H4 (cell line): ENCODE measurements at regions not wholly inside any gene's neighbourhood (a gene's known extent, or its start where the extent isn't known, plus 50 kb on each side); places are given as distances from the start of the nearest gene placed in this dataset.
"Not testable (repeated sequence)": the region's sequence is repeated elsewhere in the genome, so short reads cannot be mapped to it uniquely, and the experiment has no call there.

Experiments
- DNase-seq: peaks from one replicate; pipeline ENCODE4 v3.0.0-alpha.2; 2015; ENCODE audit warnings: low spot score

- DNase-seq = no peak
Measured at GRCh38 chr11:11220786-11221185, 132.3 kb downstream of the CSNK2A3 start.

DNA sequence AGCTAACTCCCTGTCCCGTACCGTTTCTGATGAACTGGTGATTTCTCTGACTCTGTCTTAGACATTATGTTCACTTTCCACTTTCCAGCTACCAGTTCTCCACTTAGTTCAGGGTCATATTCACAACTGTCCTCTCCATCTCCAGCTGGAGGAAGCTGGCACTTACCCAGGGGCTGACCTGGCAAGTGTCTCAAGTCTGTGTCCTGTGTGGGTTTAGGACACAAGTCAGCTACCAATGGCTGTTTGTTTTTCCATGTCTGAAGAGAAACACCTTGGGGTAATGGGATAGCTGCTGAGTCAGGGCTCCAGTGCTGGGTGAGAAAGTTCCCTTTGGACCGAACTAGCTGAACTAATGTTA lies 134.4 kb downstream of the CSNK2A3 start:
- no peak for DNase-seq

GRCh38 chr11:11217929-11218628 lies 135.0 kb downstream of the CSNK2A3 start:
- DNase-seq = no peak

DNA sequence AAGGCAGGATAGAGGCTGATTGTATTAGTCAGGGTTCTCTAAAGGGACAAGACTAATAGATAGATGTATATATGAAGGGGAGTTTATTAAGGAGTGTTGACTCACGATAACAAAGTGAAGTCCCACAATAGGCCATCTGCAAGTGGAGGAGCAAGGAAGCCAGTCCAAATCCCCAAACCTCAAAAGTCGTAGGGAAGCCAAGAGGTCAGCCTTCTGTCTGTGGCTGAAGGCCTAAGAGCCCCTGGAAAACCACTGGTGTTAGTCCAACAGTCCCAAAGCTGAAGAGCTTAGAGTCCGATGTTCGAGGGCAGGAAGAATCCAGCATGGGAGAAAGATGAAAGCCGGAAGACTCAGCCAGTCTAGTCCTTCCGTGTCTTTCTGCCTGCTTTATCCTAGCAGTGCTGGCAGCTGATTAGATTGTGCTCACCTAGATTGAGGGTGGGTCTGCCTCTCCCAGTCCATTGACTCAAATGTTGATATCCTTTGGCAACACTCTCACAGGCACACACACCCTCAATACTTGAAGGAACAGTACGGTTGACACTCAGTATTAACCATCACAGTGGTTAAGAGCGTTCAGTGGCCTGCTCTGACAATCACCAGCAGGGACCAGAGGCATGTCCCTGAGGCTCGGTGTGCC lies 135.6 kb downstream of the CSNK2A3 start:
- no peak for DNase-seq

DNA sequence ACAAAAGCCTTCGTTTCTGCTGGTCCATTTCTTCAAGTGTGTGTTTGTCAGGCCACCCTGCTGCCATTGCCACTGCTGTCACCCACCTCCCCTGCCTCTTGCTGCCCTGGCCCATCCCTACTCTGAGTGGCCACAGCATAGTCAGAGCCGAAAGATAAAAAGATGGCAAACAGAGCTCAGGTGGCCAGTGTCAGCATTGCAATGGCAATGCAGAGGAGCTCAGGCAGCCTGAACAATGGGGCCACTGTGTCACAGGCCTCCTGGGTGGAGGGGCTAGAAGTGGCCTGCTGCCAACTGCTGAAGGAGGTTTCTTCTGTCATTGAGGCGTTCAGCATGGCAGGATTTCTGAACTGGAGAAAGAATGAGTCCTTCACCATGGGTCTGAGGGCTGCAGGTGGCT lies 137.1 kb downstream of the CSNK2A3 start:
- DNase-seq = no peak

DNA sequence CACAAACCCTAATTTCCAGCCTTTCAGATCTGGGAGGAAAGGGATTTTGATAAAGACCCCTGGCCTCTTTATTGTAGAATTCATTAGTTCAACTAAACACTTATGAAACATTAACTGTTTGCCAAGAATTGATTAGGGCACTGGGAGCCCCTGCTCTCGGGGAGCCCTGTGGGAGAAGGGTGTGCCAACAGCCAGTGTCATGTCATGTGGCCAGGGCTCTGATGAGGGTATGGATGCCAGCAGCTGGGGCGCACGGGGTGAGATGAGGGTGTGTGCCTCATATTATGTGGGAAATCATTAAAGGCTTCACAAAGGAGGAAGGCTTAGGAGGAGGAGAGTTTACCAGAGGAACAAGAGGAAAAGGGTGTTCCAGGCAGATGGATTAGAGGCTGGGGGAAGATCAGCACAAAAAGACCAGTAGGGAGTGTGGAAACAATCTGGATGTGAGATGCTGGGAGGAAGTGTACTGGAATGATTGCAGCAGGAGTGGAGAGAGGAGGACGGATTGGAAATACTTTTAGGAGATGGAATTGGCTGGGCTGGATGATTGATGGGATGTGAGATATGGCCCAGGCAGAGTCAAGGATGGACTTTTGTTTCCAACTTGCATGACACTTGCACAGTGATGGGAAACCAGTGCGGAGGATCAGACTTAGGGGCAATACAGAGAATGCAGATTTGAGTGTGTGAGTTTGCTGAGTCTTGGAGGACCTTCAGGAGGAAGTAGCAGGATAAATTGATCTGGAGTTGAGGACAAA lies 137.8 kb downstream of the CSNK2A3 start:
- no peak for DNase-seq

- no peak for DNase-seq
Measured at GRCh38 chr11:11213117-11213516, 139.9 kb downstream of the CSNK2A3 start.

GRCh38 chr11:11211888-11212287 lies 141.2 kb downstream of the CSNK2A3 start:
- DNase-seq = no peak

DNA sequence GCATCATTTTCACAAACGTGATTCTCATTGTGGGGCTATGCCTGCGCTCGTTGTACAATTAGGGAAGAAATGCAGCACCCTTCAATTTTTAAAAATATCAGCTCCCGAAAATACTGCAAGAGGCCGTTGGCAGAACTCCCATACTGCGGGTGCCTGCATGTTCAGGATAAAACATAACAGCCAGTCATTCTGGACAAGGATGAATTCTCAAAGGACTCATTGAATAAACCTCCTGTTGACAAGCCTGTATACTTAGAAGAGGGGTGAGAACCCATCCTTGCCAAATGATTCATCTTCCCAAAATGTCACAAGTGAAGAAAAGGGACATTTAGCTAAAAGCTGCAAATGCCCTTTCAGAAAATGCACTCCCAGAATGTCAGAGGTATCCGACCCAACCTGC lies 141.9 kb downstream of the CSNK2A3 start:
- DNase-seq = no peak

DNA sequence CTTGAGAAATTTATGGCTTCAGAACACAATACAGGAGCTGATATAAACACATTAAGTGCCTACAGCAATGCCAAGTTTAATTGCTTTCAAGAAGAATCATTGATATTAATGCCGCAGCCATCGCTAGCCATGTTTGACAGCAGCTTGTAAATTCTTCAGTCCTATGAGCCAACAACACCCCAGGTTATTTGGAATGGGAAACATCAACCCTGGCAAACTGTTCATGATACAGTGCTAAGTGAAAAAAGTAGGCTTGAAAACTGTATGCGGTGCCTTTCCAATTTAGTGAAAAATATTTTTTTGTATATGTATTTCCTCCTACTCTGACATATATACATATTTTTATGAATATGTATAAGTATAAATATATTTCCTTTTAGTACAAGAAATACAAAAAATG lies 142.6 kb downstream of the CSNK2A3 start:
- DNase-seq = no peak

DNA sequence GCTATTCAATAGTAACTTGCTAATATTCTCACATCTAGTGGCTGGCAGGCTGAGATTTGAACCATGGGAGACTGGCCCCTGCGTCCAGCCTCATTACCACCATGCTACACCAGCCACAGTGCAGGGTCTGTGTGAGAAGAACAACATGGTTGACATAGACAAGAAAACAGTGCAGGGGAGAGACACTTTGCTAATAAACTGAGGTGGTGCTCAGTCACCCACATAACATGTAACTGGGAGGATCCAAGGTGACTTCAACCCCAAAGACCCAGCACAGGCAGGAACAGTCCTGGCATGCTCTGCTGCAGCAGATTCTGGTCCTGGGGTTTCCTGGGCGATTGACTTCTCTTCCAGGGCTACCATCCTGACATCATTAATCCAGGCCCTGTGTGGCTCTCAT lies 143.1 kb downstream of the CSNK2A3 start:
- no peak for DNase-seq

GRCh38 chr11:11208994-11209393 lies 144.1 kb downstream of the CSNK2A3 start:
- no peak for DNase-seq

- DNase-seq = no peak
Measured at GRCh38 chr11:11207428-11207827, 145.6 kb downstream of the CSNK2A3 start.

DNA sequence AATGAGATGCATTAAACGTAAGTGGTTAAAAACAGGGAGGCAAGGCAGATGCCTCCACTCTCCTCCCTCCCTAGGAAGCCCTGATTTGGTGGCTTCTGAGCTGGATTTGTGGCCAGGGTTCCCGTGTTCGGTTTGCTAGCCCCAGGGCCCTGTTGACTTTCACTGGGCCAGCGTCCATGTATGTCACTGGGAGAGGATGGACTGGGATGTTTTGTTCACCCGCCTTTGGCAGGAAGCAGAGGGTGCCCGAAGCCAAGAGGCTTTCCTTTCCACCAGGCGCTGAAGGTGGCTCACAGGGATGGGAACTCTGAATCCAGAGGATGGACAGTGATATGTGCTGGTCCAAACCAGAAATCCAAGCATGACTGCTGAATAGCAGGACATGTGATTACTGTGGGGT lies 146.6 kb downstream of the CSNK2A3 start:
- no peak for DNase-seq

DNA sequence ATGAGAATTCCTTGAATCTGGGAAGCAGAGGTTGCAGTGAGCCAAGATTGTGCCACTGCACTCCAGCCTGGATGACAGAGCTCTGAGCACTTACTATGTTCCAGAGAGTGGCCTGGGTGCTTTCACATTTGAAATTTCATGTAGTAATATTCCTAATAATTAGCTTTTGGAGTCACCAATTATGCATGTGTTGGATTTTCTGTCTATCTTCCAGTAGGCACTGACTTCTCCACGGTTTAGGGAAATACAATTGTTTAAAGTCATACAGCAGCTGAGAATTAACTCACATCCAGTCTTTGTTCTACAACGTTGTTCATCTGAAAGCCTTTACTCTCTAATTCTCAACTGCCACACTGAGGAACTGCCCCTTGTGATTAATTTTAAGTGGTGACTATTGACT lies 150.2 kb downstream of the CSNK2A3 start:
- DNase-seq = no peak

GRCh38 chr11:11201302-11201701 lies 151.7 kb downstream of the CSNK2A3 start:
- DNase-seq = not testable (repeated sequence)

DNA sequence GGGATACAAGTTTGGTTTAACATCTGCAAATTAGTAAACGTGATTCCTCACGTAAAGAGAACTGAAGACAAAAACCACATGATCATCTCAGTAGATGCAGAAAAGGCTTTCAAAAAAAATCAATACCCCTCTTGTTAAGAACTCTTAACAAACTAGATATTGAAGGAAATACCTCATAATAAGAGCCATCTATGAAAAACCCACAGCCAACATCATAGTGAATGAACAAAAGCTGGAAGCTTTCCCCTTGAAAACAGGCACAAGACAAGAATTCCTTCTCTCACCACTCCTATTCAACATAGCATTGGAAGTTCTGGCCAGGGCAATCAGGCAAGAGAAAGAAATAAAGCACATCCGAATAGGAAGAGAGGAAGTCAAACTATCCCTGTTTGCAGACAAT lies 160.5 kb downstream of the CSNK2A3 start:
- DNase-seq = no peak

DNA sequence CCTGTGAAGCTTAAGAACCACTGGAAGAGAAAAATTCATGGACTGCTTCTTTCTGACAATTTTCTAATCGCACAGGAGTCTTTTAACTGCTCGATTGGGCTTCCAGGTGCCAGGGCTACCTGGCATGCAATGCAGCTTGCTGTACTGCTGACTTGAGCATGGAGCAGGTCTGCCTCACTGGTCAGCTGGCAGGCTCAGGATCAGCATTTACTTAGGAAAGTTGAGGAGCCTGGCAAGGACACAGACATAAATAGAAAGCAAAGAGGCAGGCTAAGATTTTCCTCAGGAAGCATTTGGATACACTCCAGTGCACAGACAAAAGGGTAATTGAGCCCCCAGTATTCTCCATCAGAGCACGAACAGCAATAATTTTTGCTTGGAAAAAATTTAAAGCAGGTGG lies 163.5 kb downstream of the CSNK2A3 start:
- no peak for DNase-seq

- no peak for DNase-seq
Measured at GRCh38 chr11:11186249-11186648, 166.8 kb downstream of the CSNK2A3 start.

DNA sequence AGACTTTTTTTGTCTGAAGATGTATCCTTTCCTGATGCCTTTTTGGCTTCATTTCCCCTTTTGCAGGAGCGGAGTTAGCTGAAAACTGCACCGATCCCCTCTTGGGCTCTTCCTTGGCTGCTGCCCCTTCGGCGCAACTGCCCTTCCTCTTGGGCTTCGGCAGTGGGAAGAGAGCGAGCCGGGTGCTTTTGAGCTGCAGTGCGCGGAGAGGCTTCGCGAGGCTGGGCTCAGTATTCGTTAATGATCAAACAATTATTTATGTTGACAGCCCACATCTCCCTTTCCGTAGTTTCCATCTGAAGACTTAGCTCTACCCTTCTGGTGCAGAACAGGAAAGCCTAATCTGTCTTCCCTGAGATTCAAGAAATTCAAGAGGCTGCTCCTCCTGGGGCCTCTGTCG lies 170.8 kb downstream of the CSNK2A3 start:
- no peak for DNase-seq

DNA sequence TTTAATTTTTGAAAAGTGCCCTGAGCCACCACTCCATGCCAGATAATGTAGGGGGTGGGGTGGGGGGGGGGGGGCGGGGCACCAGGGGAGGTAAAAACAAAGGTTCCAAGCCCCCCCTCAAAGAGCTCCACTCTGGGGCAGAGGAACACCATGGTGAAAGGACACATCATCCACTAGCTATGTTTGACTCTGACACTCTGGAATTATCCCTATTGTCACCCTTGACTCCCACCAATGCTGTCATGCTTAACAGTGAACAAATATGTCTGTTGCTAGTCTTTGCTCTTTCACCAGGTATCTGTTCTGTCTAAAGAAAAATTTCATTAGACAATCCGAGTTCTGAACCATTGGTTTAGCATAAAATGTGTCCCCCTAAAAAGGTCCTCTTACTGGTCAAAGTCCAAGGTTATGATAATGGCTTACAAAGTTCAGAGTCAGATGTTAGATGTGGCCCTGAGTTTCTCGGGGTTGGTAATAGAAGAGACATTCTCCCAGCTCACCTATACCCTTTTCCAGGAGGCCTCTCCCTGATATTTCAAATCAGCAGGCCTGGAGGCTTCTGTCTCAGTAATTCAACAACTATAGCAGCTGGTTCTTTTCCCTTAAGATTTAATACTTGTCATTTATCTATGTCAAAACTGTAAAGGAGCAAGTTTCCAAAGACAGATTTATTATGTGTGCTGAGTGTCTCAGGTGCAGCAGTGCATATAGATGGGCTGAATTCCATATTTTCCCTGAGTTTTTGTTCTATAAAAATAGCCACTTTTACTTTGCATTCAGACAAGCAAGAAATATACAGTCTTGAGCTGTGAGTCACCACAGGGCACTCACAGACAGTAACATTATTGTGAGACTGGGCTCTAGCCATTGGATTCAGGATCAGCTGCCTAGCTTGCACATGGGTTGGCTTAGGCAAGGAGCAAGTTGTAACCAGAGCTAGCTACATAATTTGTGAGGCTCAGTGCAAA lies 174.1 kb downstream of the CSNK2A3 start:
- peak; percentile 73 for DNase-seq
